Activated CD4-positive, CD25-positive, alpha-beta regulatory T cell treated with anti-CD3 and anti-CD28 coated beads, Interleukin-2, amount 50 U/mL, for 16 hours (primary cell): ENCODE measurements at regions not wholly inside any gene's neighbourhood (a gene's known extent, or its start where the extent isn't known, plus 50 kb on each side); places are given as distances from the start of the nearest gene placed in this dataset.
"Not testable (repeated sequence)": the region's sequence is repeated elsewhere in the genome, so short reads cannot be mapped to it uniquely, and the experiment has no call there.

Source experiments
- DNase-seq: peaks from one replicate; pipeline ENCODE4 v3.0.0-alpha.2; 2020; ENCODE audit warnings: low read depth, low spot score

DNA sequence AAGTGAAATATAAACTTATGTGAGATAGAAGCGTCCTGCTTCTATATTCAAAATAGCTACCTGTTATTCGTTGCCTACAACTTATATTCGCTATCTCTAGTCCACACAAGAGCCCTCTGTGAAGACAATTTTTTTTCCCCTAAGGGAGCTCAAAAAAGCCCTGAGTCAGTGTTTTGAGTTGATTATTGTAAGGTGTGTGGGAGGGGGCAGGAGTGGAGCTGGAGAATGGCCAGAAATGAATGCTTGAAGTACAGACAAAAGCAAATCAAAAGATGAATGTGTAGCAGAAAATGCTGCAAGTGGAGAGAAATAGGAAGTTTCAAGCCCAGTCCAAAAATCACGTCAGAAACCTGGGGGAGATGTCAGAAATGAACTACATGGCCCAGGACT is 655.0 kb upstream of the LCORL start:
- no peak for DNase-seq

DNA sequence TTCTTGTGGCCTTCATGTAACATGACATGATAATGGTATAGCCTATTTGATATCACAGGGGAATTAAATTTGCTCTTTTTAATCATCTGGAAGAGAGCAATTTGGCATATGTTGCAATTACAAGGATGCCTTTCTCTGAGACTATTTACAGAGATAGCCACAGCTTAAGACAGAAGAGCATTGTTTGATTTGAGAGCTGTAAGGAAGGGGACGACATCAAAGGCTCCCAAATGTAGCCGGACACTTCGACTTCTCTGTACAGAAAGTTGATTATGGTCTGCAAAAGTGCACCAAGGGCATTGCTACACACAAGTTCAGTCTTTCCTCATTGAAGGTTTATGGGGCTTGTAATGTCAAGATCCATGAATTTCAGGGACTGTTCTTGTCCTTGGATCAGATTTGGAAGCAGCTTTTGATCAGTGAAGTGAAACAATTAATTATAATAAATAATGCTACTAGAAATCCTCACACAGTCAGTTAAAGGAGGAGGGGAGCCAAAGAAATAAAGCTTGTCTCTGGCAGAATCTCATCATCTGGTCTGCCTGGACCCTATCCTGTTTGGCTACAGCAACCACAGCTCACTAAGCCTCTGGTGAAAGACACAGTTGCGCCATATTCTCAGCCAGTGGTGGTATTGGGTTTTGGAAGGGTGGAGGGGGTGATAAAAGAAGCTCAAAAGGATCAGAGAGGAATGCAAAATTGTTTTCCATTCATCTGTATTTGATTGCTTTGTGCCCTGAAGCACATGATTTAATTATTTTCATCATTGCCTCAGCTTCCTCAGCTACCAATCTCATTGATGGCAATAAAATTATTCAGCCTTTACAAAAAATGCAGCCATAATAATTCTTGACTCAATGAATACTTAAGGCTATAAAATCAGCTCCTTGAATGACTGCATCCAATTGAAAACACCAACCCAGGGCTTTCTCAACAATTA is 654.3 kb upstream of the LCORL start:
- DNase-seq = no peak

DNA sequence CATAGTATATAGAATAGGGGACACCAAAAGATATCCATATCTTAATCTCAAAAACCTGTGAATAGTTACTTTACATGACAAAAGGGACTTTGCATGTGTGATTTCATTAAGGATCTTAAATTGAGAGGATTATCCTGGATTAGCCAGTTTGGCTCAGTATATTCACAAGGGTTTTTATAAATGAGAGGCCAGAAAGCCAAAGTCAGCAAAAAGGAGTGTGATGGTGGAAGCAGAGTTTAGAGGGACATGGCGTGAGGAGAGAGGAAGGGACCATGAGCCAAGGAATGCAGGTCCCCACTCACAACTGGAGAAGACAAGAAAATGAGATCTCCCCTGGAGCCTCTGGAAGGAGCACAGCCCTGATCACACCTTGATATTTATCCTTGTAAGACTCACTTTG is 648.5 kb upstream of the LCORL start:
- DNase-seq = no peak

DNA sequence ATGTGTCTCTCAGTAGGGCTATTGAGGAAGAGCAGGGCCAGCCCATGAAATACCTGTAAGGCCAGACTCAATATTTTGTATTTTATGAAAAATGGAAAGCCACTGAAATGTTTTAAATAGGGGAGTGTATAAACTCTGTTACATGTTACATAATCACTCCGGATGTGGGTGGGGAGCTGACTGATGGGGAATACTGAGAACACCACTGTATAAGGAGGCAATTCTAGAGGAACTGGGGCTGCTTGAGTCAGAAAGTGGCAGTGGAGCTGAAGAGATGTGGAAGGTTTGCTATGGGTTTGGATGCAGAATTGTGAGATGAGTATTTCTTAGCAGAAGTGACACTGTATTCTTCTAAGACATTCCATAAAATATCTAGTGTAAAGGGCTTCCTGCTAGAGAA is 647.8 kb upstream of the LCORL start:
- no peak for DNase-seq

DNA sequence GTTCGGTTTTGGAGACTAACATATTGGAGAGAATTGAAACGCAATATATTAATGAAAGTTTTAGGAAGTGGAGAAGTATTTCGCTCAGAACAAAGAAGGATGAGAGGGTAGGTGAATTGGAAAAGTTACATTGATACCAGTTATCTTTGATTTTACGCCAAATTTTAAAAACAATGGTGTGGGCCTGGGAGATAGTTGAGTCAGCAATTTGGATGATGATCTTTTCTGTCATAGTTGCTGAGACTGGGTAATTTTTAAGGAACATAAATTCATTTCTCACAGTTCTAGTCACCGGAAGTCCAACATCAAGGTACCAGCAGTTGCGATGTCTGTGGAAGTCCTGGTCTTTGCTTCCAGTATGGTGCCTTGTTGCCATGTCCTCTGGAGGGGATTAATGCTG is 644.8 kb upstream of the LCORL start:
- no peak for DNase-seq

DNA sequence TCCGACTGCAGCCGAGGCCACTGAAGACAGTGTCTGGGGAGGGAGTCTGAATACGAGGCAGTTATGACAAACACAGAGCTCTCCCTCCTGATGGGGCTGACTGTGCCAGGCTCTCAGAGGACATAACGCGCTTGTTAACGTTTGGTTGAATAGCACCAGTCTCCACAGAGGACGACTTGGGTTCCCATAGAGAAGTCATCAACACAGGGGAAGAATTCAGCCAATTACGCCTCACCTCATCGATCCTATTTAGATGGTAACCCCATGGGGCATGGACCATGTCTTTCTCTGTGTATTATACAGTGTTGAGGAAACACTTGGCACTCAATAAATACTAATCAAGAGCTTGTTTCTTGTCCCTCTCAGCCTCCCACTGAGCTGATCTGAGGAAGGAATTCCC is 642.6 kb upstream of the LCORL start:
- no peak for DNase-seq

DNA sequence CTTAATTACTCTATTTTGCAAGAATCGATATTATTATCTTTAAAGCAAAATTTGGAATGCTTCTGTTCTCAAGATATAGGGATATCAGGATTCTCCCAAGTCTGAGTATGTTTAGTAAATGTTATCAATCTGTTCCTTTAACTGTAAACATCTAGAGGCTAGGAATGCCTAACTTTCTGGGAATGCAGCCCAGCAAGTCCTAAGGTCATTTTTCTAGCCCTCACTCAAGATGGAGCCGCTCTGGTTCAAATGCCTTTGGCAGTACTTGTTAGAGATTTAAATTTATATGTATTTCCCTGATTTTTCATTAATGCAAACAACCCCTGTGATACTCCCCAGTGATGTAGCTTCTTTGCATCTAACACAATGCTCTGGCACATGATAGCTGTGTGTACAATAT is 623.8 kb upstream of the LCORL start:
- DNase-seq = no peak

DNA sequence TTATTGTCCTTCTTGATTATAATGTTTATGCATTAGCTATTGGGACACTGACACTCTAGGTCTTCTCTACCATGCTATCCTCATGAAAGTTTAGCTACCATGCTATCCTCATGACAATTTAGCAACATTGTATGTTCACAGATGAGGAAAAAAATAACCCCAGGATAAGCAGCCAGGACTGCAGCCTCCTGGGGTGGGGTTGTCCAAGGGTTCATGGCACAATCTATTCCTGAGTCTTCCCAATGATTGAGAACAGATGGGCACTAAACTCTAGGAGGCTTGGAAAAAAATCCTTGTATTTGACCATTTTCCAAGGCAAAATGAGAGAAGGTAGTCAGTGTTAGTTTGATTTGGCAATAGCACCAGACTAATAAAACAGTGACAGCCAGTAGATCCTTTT is 619.8 kb upstream of the LCORL start:
- no peak for DNase-seq

DNA sequence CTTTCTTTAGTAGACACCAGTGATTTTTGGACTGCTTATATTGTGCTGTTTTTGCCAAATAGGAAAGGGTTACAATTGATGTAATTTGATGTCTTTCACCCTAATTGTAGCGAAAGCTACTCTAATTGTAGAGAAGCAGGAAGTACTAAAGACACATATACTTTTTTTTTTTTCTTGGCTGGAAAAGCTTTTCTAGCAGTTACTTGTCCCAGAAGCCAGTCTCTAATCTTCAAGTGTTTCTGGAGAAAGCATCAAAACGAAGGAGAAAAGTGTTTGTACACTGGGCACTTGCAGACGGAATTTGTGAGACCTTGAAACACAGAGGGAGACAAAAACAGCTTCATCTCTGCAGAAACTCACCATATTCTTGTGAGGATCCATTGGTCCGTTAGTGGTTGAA is 616.5 kb upstream of the LCORL start:
- no peak for DNase-seq

DNA sequence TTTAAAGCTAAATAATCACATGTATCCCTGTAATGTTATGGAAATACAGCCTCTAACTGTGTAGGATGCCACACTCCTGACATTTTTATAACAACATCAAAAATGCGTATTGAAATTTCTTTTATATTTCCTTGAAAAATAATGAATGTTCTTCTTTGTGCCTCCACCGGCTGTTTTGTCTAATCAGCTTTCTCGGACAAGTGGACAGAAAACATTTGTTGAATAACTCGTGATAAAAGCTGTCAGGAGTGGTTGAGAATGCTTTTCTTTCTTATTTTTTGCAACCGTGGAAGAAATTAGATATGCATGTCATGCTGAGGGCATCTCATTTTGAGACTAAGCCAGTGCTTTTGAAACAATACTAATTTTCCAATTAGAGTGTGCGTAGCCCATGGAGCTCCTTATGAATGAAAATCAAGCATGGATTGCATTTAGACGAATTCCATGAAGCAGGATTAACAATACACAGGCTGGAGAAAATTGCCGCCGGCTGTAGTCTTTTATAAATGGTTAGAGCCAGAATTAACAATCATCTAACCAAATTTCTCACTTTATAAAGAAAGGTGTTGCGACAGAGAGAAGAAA is 614.5 kb upstream of the LCORL start:
- DNase-seq = no peak

DNA sequence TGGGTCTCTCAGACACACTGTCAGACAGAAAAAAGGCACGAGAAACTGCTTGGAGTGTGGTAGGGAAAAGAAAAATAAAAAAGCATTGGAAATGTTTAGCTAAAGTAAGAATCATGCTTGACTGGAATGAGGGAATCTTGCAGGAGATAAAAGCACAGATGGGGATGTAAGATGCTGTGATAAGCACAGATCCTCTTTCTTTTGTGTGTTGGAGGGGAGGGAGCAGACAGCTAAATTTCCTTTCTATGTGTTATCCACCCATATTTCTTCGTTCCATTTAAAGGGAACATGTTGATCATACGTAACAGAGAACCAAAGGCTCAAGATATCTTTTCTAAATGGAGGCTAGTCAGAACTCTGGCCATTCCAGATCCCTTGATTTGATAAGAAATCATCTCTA is 614.0 kb upstream of the LCORL start:
- DNase-seq = no peak

DNA sequence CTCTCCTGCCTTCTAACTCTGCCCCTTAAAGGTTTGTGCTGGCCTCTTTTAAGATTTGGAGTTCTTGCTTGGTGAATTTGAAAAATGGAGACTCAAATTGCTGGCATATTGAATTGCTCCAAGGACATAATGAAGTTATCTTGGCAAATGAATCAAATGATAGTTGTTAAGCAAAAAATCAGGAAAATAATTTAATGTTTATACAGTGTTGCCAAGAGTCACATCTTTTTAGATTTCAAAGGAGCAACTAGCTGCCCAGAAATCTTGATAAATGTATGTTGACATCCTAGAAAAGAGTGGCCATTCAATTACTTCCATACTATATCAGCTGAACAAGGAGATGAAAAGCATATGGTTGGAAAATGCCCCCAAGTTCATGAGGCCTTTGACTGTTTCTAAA is 610.0 kb upstream of the LCORL start:
- no peak for DNase-seq

DNA sequence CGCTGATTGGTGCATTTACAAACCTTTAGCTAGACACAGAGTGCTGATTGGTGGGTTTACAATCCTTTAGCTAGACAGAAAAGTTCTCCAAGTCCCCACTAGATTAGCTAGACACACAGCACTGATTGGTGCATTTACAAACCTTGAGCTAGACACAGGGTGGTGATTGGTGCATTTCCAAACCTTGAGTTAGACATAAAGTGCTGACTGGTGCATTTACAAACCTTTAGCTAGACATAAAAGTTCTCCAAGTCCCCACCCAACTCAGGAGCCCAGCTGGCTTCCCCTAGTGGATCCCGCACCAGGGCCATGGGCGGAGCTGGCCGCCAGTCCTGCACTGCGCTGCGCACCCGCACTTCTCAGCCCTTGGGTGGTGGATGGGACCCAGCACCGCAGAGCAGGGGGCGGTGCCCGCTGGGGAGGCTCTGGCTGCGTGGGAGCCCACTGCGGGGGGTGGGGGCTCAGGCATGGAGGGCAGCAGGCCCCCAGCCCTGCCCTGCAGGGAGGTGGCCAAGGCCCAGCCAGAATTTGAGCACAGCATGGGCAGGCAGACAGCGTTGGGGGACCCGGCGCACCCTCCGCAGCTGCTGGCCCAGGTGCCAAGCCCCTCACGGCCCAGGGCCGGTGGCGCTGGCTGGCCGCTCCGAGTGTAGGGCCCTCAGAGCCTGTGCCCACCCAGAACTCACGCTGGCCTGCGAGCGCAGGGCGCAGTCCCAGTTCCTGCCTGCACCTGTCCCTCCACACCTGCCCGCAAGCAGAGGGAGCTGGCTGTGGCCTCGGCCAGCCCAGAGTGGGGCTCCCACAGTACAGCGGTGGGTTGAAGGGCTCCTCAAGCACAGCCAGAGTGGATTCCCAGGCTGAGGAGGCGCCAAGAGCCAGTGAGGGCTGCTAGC is 608.9 kb upstream of the LCORL start:
- DNase-seq = no peak

DNA sequence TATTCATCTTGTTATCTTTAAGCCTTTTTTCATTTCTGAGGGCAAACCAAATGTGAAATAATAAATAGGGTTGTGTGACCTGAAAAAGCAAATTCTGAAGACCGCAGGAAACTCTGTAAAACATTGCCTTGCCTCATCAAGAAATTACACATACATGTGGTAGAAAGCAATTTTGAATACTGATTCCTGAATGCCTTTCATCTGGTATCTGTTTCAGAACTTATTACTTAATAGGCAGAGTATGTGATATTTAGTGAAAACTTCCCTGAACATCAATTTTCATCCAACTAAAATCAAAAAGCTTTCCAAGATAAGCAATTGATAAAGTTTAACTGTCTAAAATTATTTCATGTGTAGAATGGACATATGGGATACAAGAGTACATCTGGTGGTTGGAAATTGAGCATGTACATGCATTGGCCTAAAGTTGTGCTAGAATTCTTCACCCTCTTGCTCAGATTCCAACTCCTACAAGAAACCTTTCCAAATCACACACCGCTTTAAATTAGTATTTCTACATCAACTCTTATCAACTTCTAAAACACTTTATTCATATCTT is 606.0 kb upstream of the LCORL start:
- DNase-seq = no peak

DNA sequence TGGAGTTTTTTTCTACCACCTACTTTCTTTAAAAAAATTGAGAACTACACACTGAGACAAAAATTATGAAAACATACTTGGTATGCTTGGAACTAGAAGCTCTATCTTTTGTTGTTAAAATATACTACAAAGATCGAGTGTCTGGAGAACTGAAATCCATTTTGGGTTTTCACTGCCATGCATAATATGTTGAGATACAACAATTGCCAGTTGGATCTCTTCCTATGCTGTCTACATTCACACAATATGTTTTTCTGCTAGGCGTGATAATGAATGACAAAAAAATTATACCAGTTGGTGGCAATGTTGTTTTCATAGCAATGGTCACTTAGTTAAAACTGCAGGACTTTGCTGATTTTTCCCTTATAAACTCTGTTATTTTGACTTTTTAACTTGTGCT is 605.4 kb upstream of the LCORL start:
- no peak for DNase-seq

DNA sequence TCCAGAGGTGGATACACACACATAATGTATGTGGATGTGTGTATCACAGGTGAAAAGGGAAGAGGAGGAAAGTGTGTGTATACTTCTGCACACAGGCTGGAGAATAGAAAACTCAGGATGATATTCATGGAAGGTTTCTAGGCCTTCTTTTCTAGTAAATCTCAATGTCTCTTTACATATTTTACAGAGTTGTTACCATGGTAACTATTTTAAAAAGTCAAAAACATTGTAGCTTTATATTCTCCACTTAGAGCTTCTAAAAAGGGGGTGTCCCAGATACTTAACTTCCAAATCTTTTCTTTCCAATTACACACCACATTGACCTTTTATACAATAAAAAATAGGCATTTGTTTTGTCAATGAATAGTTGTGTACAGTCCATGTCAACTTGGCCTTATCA is 604.8 kb upstream of the LCORL start:
- DNase-seq = no peak

DNA sequence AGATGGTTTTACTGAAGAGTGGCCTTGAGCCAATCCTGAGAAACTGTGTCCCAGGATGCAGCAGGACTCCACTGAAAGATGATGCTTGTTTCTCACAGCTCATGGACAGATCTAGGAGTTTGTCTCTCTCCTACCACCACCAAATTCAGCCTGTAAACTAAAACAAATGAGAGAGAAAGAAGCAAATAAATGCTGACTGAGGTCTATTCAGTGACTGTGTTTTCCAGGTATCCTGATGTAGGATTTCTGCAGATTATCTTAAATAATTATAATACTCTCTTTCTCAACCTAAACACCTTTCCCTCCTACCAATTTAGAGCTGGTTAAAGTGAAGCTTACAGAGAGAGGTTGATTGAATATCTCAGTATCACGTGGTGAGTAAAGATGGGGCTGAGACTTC is 599.6 kb upstream of the LCORL start:
- no peak for DNase-seq

DNA sequence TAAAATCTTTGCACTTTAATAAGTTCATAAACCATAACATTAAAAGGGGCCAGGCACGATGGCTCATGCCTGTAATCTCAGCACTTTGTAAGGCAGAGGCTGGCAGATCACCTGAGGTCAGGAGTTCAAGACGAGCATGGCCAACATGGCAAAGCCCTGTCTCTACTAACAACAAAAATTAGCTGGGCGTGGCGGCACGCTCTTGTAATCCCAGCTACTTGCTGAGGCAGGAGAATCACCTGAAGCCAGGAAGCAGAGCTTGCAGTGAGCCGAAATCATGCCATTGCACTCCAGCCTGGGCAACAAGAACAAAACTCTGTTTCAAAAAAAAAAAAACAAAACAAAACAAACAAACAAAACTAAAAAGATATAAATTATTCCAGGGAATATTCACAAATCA is 595.2 kb upstream of the LCORL start:
- no peak for DNase-seq

DNA sequence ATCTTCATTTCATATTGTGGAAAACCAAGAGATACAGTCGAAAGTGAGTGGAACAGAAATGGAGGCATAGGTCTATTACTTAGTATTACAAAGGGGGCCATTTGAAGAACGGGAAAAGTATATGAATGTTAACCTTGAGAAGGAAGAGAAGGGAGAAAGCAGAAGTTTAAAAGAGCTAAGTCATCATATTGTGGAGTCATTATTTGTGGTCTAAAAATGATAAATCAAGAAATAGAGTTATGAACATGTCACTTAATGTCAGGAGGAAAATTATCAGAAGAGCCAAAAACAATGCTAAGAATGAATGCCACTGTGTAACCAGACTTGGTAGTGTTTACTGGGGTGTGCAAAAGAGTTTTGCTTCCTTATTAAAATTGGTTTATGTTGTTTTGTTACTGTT is 589.5 kb upstream of the LCORL start:
- no peak for DNase-seq

DNA sequence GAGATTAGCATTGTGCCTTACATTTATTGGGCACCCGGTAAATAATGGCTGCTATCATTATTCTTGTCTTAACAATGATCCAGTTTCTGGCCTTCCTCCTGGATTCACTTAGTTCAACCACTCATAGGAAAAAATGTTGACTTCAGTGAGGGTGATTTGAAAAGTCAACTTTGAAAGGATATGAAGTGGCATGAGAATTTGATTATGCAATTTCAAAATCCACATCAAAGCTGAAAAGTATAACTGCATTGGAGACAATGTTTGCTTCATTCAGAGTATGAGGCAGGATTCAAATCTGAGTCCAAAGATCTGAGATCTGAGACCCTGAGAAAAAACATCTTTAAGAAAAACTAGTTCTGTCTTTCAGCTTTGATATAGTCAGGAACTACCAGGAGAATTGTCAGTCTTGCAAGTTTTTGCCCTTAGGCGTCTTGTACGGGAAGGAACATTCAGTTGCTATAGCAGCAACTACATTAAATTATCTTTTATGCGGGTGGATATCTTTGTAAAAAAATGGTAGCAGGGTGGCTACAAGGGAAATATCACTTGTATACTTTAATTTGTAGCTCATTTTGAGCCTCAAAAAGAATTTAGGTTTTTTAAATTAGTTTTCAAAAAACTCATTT is 587.5 kb upstream of the LCORL start:
- no peak for DNase-seq

DNA sequence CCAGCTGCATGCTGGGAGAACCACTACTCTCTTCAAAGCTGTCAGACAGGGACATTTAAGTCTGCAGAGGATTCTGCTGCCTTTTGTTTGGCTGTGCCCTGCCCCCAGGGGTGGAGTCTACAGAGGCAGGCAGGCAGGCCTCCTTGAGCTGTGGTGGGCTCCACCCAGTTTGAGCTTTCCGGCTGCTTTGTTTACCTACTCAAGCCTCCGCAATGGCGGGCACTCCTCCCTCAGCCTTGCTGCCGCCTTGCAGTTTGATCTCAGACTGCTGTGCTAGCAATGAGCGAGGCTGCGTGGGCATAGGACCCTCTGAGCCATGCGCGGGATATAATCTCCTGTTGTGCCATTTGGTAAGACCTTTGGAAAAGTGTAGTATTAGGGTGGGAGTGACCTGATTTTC is 581.1 kb upstream of the LCORL start:
- not testable (repeated sequence) for DNase-seq
